ENCODE measurements at regions not wholly inside any gene's neighbourhood (a gene's known extent, or its start where the extent isn't known, plus 50 kb on each side); places are given as distances from the start of the nearest gene placed in this dataset.
A peak's percentile ranks its signal among the peaks of the same experiment; 100 is the strongest.

DNA sequence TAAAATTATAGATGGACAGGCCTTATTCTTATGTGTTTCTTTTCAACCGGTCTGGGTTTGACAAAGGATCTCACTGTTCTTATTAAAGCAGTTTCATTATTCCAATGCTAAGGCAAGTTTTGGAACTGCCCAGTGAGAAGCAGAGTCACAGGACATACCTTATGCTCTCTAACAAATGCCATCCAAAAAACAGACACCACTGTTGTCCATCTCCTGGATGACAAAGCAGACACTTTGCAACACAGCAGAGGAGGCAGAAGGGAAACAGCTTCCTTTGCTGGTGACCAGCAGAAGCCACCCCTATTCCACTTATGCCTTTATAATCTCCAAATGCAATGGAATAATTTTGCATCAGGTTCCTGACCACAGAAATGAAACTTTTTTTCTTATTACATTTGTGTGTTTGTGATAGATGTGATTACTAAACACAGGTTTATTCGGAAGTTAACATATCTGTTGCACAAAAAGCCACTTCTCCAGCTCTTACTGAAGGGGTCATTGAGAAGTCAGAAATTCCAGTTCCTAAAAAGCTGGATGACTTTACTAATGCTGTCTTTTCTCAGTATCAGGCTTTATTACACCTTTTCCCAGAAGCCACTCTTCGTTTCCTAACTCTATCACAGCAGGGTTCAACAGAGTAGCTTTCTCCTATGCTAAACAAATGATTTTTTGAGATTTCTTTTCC, 115.6 kb downstream of the BTG1 start:
- DNase-seq, result peak; percentile 13

- no peak for DNase-seq
Observed at GRCh38 chr12:92029136-92029535, 116.5 kb downstream of the BTG1 start.

DNA sequence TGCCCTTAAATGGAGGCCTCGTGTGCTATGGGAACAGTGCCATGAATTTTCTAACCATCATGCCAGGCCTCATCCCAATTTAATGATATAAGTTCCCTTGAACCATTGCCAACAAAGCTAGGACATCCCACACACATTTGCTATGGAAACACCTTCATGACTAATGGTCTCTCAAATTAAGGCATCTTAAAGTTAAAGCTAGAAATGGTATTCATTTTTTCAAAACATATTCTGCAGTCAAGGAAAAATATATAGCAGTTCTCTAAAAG, 117.3 kb downstream of the BTG1 start:
- no peak for DNase-seq

DNA sequence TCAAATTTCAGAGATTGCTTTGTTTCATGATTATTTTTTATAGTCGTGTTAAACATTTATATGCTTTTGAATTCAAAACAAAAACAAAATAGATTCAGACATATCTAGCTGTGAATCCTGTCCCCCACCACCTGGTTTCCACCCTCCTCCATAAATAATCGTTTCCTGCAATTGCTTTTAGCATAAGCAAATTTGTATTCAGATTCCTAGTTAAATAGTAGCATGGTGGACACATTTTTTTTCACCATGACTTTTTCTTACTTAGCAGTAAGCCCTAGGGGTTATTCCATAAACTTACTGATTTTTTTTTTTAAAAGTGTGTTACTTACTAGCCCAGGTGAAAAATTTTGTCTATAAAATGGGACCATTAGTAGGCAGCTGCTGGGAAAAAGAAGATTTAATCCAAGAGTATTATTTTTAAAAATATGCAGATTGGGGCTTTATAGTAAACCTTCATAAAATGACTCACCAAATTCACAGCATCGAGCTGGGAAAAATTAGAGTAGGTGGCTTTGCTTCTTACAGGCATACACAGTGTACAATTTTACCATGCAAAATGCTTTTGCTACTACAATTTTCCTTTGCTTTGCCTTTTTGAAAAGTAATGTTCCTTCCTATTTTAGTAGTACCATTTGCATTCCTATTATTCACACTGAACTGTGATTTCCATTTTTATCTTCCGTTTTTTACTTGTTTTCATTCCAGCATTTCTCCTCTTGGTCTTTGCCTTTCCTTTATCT, 117.8 kb downstream of the BTG1 start:
- DNase-seq, result no peak

DNA sequence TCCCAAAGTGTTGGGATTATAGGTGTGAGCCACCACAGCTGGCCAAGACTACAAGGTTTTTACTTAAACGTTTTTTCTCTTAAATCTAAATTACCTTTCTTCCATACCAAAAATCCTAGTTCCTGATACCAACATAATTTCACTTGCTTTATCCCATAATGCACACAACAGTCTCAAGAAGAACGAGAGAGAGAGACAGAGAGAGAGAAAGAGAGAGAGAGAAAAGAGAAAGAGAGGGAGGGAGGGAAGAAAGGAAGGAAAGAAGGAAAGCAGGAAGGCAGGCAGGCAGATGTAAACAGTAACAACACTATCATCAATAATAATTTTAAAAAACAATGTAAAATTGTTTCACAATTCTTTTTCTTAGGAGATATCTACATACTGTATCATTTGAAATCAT, 118.4 kb downstream of the BTG1 start:
- no peak for DNase-seq

- no peak for DNase-seq
Observed at GRCh38 chr12:92025462-92026207, 120.0 kb downstream of the BTG1 start.

DNA sequence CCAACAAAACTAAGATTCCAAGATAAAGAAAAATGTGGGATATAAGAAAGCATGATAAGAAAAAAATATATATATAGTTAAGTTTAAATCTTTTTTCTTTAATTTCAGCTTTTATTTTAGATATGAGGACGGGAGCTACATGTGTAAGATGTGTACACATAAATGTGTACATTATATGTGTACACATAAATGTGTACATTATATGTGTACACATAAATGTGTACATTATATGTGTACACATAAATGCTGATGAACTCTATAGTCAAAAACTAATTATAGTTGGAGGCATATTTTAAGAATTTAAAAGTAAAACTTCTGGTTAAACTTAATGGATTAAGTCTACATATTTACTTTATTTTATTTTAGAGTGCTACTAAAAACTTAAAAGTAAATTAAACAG, 123.6 kb downstream of the BTG1 start:
- DNase-seq, result no peak

DNA sequence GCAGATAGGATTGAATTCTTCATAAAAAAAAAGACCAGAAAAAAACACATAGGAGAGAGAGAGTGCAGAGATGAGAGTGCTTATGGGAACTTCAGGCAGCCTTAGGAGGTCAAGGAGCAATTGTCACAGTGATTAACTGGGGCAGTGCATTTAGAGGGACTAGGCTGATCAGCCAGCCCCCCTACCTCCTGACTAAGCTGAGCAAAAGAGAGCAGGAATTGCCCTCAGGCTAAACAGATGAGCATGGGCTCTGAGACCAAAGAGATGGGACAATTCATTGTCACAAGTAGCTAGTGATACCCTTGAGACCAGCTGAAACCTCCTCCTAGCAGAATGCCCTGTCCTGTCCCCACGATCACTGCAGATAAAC, 124.0 kb downstream of the BTG1 start:
- DNase-seq, result no peak

DNA sequence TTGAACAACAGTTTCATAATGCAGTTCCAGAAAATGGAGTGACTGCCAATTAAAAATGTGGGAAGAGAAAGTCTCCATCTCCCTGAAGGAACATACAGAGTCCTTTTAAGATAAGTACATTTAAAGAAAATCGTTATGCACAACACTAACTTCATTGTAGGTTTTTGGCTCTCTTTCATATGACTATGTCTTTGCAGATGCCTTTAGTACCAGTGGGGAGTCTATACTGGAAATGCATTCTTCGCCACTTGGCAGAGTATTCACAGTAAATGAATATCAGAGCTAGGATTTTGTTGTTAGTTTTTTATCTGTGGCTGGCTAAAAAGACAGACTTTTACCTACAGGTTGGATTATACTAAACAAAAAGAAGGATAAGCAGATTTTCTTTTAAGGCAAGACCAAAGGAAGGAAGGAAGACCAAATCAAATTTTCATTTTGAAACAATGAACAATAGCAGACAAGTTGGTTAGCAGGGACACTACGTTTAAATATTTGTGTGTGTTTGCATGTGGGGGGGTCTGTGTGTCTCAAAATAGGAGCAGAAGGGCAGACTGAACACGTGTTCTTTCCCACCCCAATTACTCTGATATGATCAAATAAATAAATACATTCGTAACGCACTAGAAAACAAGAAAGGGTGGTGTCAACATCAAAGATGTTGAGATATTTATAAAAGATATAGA, 124.5 kb downstream of the BTG1 start:
- no peak for DNase-seq

- DNase-seq, result no peak
Observed at GRCh38 chr12:92019491-92020277, 126.0 kb downstream of the BTG1 start.

- DNase-seq, result no peak
Observed at GRCh38 chr12:92012691-92013090, 133.0 kb downstream of the BTG1 start.

DNA sequence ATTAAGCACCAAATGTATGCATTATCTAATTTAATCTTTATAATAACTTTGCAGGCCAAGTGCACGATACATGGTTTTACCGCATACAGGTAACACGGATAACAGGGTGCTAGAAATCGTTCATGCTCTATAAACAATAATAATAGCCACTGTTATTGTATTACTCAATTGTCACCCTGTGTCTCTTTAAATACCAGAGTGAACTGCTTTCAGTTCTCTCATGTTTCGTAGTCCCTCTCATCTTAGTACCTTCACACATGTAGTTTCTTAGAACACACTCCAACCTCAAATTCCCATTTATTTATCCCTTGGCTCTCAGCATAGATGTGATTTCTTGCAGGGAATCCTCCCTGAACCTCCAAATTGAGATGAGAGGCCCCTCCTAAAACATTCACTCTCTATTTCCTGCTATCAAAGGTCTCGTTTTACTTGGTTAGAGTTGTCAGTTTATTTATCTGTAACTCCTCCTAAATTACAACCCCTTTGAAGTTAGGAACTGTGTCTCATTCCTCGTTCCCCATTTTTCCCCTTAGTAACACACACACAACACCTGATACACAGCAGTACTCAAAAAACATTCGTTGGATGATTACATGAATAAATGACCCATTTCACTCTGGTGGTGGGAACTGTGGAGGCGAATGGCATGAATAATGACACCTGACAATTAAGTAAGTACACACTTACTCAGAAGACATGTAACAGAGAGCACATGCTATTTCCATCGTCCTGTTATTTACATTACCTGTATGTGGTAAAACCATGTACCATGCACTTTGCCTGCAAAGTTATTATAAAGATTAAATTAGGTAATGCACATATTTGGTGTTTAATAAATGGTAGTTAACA, 134.6 kb downstream of the BTG1 start:
- no peak for DNase-seq

- no peak for DNase-seq
Observed at GRCh38 chr12:92010368-92010767, 135.3 kb downstream of the BTG1 start.

DNA sequence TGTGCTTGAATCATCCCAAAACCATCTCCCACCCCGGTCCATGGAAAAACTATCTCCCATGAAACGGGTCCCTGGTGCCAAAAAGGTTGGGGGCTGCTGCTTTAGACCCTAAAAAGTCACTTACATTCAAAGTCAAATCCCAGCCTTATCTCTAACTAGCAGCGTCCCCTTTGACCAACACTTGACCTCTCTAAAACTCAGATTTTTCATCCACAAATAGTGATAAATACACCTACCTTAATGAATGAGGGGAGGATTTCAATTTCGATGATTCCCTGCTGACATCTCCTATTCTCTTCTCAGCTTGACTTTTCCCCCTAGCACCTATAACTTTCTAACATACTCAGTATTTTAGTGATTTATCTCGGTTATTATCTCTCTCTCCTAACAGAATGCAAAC, 137.3 kb downstream of the BTG1 start:
- no peak for DNase-seq

DNA sequence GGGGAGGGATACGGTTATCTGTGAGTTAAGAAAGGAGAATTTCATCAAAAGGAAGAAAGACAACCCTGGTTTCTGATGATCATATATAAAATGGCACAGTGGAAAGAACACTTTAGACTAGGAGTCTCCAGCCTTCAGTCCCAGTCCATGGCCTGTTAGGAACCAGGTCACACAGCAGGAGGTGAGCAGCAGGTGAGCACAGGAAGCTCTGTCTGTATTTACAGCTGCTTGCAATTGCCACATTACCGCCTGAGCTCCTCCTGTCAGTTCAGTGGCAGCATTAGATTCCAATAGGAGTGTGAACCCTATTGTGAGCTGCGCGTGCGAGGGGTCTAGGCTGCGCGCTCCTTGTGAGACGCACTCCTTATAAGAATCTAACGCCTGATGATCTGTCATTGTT, 137.9 kb downstream of the BTG1 start:
- no peak for DNase-seq

- no peak for DNase-seq
Observed at GRCh38 chr12:92003701-92004100, 141.9 kb downstream of the BTG1 start.

- DNase-seq, result peak; percentile 33
Observed at GRCh38 chr12:92002673-92003382, 142.8 kb downstream of the BTG1 start.

GRCh38 chr12:92002195-92002649, 143.4 kb downstream of the BTG1 start:
- DNase-seq, result no peak

- no peak for DNase-seq
Observed at GRCh38 chr12:92000597-92000996, 145.0 kb downstream of the BTG1 start.

- DNase-seq, result no peak
Observed at GRCh38 chr12:91999823-92000222, 145.8 kb downstream of the BTG1 start.

GRCh38 chr12:91998316-91998715, 147.3 kb downstream of the BTG1 start:
- DNase-seq, result no peak

All from hematopoietic multipotent progenitor cell treated with erythropoietin and hydrocortisone succinate and interleukin-3 and kit ligand, for 6 days (in vitro differentiated cells).